Epithelial cell of prostate (primary cell): ENCODE measurements at regions not wholly inside any gene's neighbourhood (a gene's known extent, or its start where the extent isn't known, plus 50 kb on each side); places are given as distances from the start of the nearest gene placed in this dataset.
"Not testable (repeated sequence)": the region's sequence is repeated elsewhere in the genome, so short reads cannot be mapped to it uniquely, and the experiment has no call there.

Source experiments
- DNase-seq: peaks from one replicate; pipeline ENCODE4 v3.0.0-alpha.2; 2011; ENCODE audit warnings: low read depth, low spot score
- H3K27ac ChIP-seq: fragments of 450-650 bp; 2 replicates; pipeline ENCODE4 v1.5.1; 2017; ENCODE audit warnings: mild to moderate bottlenecking

DNA sequence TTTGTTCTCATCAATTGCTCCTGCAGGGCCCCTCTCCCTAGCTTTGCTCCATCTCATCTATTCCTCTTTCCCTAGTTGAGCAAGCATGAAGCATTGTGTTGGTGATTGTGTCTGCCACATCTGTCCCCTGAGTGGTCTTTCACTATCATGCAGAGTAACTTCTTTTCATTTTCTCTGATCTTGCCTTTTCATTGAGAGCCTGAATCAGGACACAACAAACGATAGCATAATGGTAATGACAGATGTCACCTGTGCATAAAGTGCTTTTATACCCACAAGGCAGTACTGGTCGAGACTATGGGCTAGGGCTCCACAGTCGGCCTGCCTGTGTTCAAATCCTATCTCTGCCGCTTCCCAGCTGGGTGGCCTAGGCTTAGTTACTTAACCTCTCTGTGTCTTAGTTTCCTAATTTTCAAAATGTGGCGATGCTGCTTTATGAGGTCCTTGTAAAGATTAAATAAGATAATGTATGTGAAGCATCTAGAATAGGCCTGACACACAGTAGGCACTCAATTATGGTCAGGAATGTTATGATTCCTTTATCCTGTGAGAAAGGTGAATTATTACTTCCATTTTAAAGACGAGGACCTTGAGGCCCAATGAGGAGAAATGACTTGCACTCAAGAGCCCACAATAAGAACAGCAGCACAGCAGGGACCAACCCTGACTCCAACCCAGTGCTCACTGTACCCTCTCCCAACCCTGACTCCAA is 137.1 kb upstream of the ZNF618 start:
- no peak for DNase-seq
- no peak overlapping the region for H3K27ac ChIP-seq

GRCh38 chr9:113739605-113740507 is 136.3 kb upstream of the ZNF618 start:
- not testable (repeated sequence) for H3K27ac ChIP-seq

GRCh38 chr9:113740508-113741500 is 135.3 kb upstream of the ZNF618 start:
- H3K27ac ChIP-seq: not testable (repeated sequence)
- DNase-seq: peak; percentile 41

More at GRCh38 chr9:113739605-113740507, 136.3 kb upstream of the ZNF618 start:
- DNase-seq: not testable (repeated sequence)

- H3K27ac ChIP-seq: no peak overlapping the region
- no peak for DNase-seq
Measured at GRCh38 chr9:113741886-113742854, 133.9 kb upstream of the ZNF618 start.

DNA sequence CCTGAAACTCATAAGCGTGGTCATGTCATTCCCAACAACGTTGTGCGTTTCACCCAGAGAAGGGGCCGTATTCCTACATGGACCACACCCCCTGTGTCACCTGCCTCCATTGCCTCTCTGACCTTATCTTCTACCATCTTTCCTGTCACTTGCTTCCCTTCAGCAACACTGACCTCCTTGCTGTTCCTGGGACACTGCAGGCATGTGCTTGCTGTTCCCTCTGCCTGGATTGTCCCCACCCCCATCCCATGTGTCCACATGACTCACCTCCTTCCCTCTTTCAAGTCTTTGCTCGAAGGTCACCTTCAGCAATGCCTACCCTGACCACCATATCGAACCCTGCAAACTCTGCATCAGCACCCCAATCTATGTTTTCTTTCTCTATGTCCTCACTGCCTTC is 133.2 kb upstream of the ZNF618 start:
- DNase-seq: no peak
- H3K27ac ChIP-seq: no peak overlapping the region

GRCh38 chr9:113746486-113746885 is 129.6 kb upstream of the ZNF618 start:
- no peak for DNase-seq
- no peak overlapping the region for H3K27ac ChIP-seq

DNA sequence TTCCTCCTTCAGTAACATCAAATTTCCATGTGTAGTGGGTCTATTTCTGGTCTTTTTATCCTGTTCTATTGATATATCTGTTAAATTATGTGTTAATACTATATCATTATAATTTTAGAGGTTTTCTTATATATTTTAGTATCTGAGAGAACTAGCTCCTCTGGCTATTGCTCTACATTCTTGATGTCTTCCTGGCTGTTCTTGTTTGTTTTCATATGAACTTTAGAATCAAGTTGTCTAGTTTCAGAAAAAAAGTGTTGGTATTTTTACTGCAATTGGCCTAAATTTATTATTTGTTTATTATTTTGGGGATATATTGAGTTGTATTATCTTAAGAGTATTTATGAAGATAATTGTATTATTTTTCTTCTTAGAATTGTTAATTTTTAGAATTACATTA is 128.0 kb upstream of the ZNF618 start:
- no peak for DNase-seq
- no peak overlapping the region for H3K27ac ChIP-seq

- no peak overlapping the region for H3K27ac ChIP-seq
- no peak for DNase-seq
Measured at GRCh38 chr9:113753398-113754119, 122.5 kb upstream of the ZNF618 start.

DNA sequence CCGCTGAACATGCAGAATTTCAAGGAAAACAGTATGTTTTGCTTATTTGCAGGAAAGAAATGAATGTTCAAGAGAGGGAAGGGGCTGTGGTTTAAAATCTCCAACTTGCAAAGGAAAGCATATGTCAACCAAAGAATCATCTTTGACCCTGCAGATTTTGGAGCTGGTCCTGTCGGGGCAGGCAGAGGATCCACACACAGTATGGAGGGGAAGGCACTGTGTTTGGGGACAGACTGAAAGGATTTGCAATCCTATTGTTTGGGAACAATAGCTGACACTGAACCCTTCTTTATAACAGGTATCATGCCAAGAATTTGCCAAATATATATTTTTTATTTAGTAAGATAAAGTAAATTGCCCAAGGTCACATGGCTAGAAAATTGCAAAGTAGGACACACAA is 121.4 kb upstream of the ZNF618 start:
- no peak overlapping the region for H3K27ac ChIP-seq
- no peak for DNase-seq

DNA sequence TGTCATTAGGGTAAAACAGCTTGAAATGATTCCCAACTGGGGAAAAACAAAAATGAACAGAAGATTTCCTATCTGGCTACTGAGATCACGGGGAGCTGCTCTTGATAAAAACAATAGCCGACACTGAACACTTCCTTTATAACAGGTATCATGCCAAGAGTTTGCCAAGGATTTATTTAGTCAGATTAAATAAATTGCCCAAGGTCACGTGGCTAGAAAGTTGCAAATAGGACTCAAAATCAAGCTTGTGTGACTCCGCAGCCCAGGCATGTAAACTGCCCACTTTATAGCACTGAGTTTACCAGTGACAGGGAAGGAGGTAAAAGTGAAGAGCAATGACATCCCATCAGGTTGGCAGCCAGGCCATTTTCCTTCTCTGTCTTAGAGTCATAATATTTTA is 120.7 kb upstream of the ZNF618 start:
- DNase-seq: no peak

DNA sequence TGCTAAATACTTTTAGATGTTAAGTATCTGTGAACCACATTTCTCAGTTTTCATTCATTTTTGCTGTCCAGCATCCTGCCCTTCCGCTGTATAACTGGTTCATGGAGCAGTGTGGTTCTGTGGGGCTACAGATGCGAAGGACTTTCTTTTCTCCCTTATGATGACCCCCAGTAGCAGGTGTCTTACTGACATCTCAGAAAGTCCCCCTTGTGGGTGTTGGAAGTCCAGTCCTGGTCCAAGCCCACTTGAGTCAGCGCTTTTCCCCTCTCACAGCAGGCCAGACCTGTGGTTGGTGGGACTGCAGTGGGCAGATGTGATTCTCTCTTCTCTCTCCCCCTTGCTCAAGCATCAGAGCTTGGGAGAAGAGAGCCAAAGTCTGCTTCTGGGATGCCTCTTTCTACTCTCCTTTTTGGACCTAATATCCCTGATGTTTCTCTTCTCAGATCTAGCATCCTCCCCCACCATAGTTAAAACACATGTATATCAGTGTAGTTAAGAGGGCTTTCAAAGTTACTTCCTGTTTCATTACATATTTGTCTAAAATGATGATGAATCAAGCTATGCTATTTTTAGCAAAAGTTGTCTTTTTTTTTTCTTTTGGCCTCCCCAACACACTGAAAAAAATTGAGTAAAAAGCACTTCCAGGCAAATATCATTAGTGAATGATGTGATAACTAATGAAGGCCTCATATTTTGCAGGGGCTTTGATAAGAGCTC is 119.5 kb upstream of the ZNF618 start:
- DNase-seq: no peak
- H3K27ac ChIP-seq: no peak overlapping the region

More for the DNA sequence above, 120.7 kb upstream of the ZNF618 start:
- H3K27ac ChIP-seq: no peak overlapping the region

DNA sequence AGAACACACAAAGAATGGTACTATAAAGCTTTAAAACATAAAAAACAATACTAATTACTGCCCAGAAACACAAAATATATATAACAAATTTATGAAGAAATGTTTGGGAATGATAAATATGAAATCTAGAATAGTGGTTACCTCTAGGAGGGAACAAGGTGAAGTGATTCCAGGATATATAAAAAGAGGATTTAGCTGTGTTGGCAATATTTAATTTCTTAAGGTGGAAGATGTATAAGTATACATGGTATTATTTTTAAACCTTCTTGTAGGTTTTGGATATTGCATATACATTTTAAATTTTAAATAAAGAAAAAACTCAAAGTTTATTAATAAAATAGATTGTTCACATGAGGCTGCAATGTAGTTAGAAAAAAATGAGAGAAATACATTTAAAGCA is 112.7 kb upstream of the ZNF618 start:
- H3K27ac ChIP-seq: no peak overlapping the region
- no peak for DNase-seq

DNA sequence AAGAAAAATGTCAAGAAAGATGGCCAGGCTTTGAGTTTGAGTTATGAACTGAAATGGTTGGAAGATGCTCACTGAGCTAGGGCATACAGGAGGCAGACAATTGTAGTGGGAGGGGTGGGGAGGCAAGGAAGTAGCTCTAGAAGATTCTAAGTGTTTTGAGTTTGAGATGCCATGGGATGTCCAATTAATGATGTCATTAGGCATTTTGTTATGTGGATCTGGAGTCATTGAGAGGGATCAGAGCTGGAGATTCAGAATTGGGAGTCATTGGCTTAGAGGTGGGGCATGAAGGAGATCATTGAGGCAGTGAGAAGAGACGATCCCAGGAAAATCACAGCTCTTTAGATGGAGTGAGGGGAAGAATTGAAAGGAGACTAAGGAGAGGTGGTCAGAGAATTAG is 111.5 kb upstream of the ZNF618 start:
- DNase-seq: no peak
- no peak overlapping the region for H3K27ac ChIP-seq

DNA sequence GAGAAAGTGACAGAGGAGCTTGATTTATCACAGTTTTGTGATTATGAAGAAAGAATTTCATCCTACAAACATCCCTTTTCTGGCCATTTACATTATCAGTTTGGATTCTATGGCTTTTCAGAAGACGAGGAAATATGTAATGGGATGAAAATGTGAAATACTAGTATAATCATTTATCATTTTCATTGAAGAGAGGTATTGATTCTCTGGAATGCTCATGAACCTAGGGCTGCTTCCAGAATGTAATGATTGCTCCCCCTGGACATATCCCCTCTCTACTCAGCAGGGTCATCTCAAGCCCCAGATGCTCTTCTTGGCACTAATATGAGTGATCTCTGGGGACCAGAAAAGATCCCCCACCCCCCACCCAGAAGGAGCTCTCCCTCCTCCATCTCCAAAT is 106.7 kb upstream of the ZNF618 start:
- no peak overlapping the region for H3K27ac ChIP-seq
- no peak for DNase-seq

DNA sequence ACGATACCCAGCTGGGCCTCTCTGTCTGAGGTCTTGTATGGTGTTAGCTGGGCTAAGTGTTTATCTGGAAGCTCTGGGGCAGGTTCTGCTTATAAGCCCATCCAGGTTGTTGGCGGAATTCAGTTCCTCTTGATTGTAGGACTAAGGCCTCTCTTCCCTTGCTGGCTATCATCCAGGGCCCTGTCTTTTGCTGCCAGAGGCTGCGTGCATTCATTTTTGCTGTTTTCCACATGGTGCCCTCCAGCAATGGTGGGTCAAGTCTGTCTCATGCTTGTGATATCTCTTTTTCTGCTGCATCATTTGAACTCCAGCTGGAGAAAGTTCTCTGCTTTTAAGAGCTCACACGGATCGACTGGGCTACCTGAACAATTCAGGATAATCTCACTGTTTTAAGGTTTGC is 105.7 kb upstream of the ZNF618 start:
- DNase-seq: no peak
- H3K27ac ChIP-seq: no peak overlapping the region

GRCh38 chr9:113771199-113771598 is 104.9 kb upstream of the ZNF618 start:
- no peak for DNase-seq

DNA sequence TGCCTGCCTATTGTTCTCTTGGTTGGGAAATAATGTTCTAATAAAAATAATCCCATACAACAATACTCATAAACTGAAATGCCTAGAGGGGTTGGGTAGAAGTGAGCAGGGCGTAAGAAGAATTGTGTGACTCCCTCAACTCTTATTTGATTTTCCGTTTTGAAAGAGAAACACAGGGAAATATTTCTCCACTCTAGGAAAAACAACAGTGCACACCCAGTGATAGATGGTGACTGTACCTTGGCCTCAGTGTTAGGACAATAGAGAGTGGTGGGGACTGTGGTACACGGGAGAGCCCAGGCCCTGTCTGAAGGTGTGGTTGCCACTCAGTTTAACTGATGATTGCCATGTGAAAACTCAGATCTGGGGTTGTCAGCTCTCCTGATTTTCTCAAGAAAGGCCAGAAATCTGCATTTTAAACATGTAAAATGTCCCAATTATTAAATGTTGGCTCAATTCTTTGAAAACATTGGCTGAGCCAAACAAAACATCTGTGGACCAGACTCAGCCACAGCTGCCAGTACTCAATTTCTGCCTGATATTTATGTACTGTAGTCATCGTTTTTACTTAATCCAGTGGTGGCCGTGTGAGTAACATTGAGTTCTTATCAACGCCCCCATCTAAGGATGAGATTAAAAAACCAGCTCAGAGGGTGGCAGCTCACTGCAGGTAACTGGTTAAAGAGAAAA is 103.8 kb upstream of the ZNF618 start:
- no peak overlapping the region for H3K27ac ChIP-seq
- no peak for DNase-seq

More at GRCh38 chr9:113771199-113771598, 104.9 kb upstream of the ZNF618 start:
- no peak overlapping the region for H3K27ac ChIP-seq
